ENCODE measurements at regions not wholly inside any gene's neighbourhood (a gene's known extent, or its start where the extent isn't known, plus 50 kb on each side); places are given as distances from the start of the nearest gene placed in this dataset.

DNA sequence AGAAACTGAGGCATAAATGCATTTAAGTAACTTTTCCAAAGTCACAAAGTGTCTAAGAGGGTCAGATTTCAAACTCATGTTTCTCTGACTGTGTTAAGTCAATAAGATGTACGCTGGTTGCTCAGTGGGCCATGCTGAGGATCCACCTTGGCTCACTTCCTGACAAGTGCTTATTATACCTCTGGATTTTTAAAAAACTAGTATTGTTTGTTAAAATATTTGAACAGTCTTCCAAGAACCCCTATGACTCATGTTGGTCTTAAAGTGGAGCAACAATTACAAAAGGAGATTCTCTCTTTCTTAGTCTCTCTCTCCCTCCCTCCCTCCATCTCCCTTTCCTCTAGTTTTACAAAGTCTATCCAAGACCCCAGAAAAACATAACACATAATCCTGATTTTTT, 1050.2 kb downstream of the AGBL1 start:
- H3K4me2 ChIP-seq (ENCODE audit: low read length) = no peak overlapping the region
- H3K79me2 ChIP-seq (replicated peaks; ENCODE audit: insufficient read depth, low read length) = no peaks in the 10 kb centered on the region
- H3K27me3 ChIP-seq (ENCODE audit: insufficient read depth, low read depth, low read length) = no peaks in the 10 kb centered on the region
- no peaks in the 10 kb centered on the region for H3F3A ChIP-seq (ENCODE audit: insufficient read depth, low read length, poor library complexity, severe bottlenecking)
- H3K36me3 ChIP-seq (ENCODE audit: insufficient read depth, low read length) = no peaks in the 10 kb centered on the region
- TF ChIP-seq SMC3 (conservative IDR thresholded peaks at IDR 0.05; ENCODE audit: poor library complexity) (no peak), EP300 (conservative IDR thresholded peaks at IDR 0.05; ENCODE audit: poor library complexity, severe bottlenecking) (no peak), EZH2 (IDR thresholded peaks at IDR 0.05; ENCODE audit: borderline replicate concordance, insufficient read depth, low read length, poor library complexity, severe bottlenecking) (no peak), POLR2AphosphoS5 (IDR thresholded peaks at IDR 0.05) (no peak), REST (IDR thresholded peaks at IDR 0.05; ENCODE audit: borderline replicate concordance) (no peak), CTCF (IDR thresholded peaks at IDR 0.05; ENCODE audit: poor library complexity, severe bottlenecking) (no peak), MXI1 (conservative IDR thresholded peaks at IDR 0.05; ENCODE audit: poor library complexity, severe bottlenecking) (no peak), TAF1 (IDR thresholded peaks at IDR 0.05; ENCODE audit: low read depth) (no peak), RAD21 (conservative IDR thresholded peaks at IDR 0.05) (no peak)
- H4K20me1 ChIP-seq (ENCODE audit: insufficient read depth) = no peaks in the 10 kb centered on the region
- no peak overlapping the region for H3K4me3 ChIP-seq (ENCODE audit: low read length)
- no peak overlapping the region for H3K9ac ChIP-seq (ENCODE audit: low read length)
- H2AFZ ChIP-seq (ENCODE audit: low read depth, low read length) = no peak overlapping the region
- no peak overlapping the region for H3K27ac ChIP-seq (ENCODE audit: low read length)
- no peaks in the 10 kb centered on the region for H3K9me3 ChIP-seq (ENCODE audit: low read length)
- no peaks in the 10 kb centered on the region for H3K9me2 ChIP-seq (ENCODE audit: insufficient read depth, low read length)

DNA sequence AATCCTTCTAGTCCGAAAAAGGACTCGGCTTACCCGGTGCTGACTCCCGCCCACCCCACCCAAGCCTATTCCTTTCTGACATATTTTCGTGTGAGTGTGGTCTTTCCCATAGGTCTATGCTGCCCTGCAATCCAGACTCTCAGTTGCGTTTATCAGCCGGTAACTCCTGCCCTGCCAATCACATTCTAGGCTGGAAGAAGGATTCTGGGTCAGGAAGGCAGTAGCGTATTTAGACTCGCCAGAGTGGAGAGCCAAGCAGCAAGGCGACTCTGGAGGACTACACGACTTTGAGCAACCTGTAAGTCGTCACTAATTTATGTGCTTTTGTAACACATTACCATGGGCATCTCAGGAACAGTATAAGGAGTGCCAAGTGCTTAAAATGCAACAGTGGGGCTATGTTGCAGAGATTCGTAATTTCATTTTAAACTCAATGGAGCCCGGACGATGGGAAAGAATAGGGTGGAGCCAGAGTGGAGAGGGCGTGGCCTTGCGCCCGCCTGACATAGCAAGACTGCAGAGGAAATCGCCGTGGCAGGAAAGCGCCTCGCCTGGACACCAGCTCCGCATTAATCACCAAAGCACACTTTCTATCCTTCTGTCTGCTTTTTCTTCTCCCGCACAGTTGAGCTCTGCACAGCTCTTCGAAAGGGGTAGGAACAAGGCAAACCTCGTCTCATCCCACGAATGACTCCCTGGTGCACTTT, 1044.2 kb downstream of the AGBL1 start:
- no peaks in the 10 kb centered on the region for H3K79me2 ChIP-seq (replicated peaks; ENCODE audit: insufficient read depth, low read length)
- H3K4me2 ChIP-seq (ENCODE audit: low read length) = no peak overlapping the region
- H3K9ac ChIP-seq (ENCODE audit: low read length) = no peak overlapping the region
- TF ChIP-seq SMC3 (conservative IDR thresholded peaks at IDR 0.05; ENCODE audit: poor library complexity) = no peak
- no peak for TF ChIP-seq CTCF (IDR thresholded peaks at IDR 0.05; ENCODE audit: poor library complexity, severe bottlenecking)
- no peak for TF ChIP-seq MXI1 (conservative IDR thresholded peaks at IDR 0.05; ENCODE audit: poor library complexity, severe bottlenecking)
- TF ChIP-seq EP300 (conservative IDR thresholded peaks at IDR 0.05; ENCODE audit: poor library complexity, severe bottlenecking) = no peak
- no peak for TF ChIP-seq POLR2AphosphoS5 (IDR thresholded peaks at IDR 0.05)
- no peak for TF ChIP-seq TAF1 (IDR thresholded peaks at IDR 0.05; ENCODE audit: low read depth)
- TF ChIP-seq EZH2 (IDR thresholded peaks at IDR 0.05; ENCODE audit: borderline replicate concordance, insufficient read depth, low read length, poor library complexity, severe bottlenecking) = no peak
- no peak for TF ChIP-seq RAD21 (conservative IDR thresholded peaks at IDR 0.05)
- no peak for TF ChIP-seq REST (IDR thresholded peaks at IDR 0.05; ENCODE audit: borderline replicate concordance)
- H3K27ac ChIP-seq (ENCODE audit: low read length) = no peak overlapping the region
- H2AFZ ChIP-seq (ENCODE audit: low read depth, low read length) = no peak overlapping the region
- H3F3A ChIP-seq (ENCODE audit: insufficient read depth, low read length, poor library complexity, severe bottlenecking) = no peaks in the 10 kb centered on the region
- no peak overlapping the region for H3K4me3 ChIP-seq (ENCODE audit: low read length)
- H3K36me3 ChIP-seq (ENCODE audit: insufficient read depth, low read length) = no peaks in the 10 kb centered on the region
- H3K9me2 ChIP-seq (ENCODE audit: insufficient read depth, low read length) = no peaks in the 10 kb centered on the region
- no peaks in the 10 kb centered on the region for H3K9me3 ChIP-seq (ENCODE audit: low read length)
- no peaks in the 10 kb centered on the region for H3K27me3 ChIP-seq (ENCODE audit: insufficient read depth, low read depth, low read length)
- H4K20me1 ChIP-seq (ENCODE audit: insufficient read depth) = no peaks in the 10 kb centered on the region

All from neural cell (in vitro differentiated cells).